B cell (primary cell): ENCODE measurements at regions not wholly inside any gene's neighbourhood (a gene's known extent, or its start where the extent isn't known, plus 50 kb on each side); places are given as distances from the start of the nearest gene placed in this dataset.

Source experiments
- ATAC-seq: fragments of 200-7000 bp; cut with Tn5 transposase; one replicate; pipeline ENCODE4 v1.10.0; 2021; ENCODE audit warnings: low read depth, mild to moderate bottlenecking, moderate number of reproducible peaks, moderate library complexity
- CTCF ChIA-PET: fragments of 350-600 bp; sonication (Branson Sonifier 250); formaldehyde crosslinking; loops from one replicate; lab custom pipeline; 2021; ENCODE audit warnings: antibody characterized with exemption, inconsistent platforms; lab: Charles Lee
- POLR2A ChIA-PET: fragments of 350-600 bp; sonication (Branson Sonifier 250); formaldehyde crosslinking; loops from one replicate; lab custom pipeline; 2021; ENCODE audit warnings: antibody characterized with exemption; lab: Charles Lee
- DNase-seq: peaks from one replicate; pipeline ENCODE4 v3.0.0; 2013
- H2AFZ ChIP-seq: 2 replicates; pipeline ENCODE4 v1.6.1; 2012; ENCODE audit warnings: mild to moderate bottlenecking, low read depth, low read length; ENCODE audit not compliant: insufficient read depth, poor library complexity, severe bottlenecking
- H3K27ac ChIP-seq, 2 donors: 1 replicate in 1 of 2; 2 replicates in 1 of 2; pipeline ENCODE4 v1.5.1; 2012 to 2013; ENCODE audit warnings: low read length in 2 of 2, mild to moderate bottlenecking in 2 of 2, moderate library complexity in 1 of 2
- H3K27me3 ChIP-seq, 4 experiments: fragments of 200-600 bp in 1 of 4; sonication (generic) in 1 of 4; replicated peaks in 1 of 4; 1 replicate in 2 of 4; 2 replicates in 2 of 4; pipeline versions ENCODE4 v1.6.1 to v1.7.0; 2013 to 2016; ENCODE audit warnings: low read length in 3 of 4, mild to moderate bottlenecking in 2 of 4, mixed read lengths in 1 of 4, moderate library complexity in 1 of 4; ENCODE audit not compliant: insufficient read depth in 4 of 4, control insufficient read depth in 3 of 4; ENCODE audit errors: control extremely low read depth in 1 of 4
- H3K36me3 ChIP-seq, 2 experiments: replicated peaks in 1 of 2; 1 replicate in 1 of 2; 2 replicates in 1 of 2; pipeline versions ENCODE4 v1.6.1 to v1.7.1; 2013; ENCODE audit warnings: low read length in 1 of 2; ENCODE audit not compliant: insufficient read depth in 2 of 2, control insufficient read depth in 1 of 2; ENCODE audit errors: control extremely low read depth in 1 of 2, extremely low read depth in 1 of 2
- H3K4me1 ChIP-seq, 2 donors: fragments of 200-600 bp in 1 of 2; sonication (generic) in 1 of 2; 1 replicate in 1 of 2; 2 replicates in 1 of 2; pipeline versions ENCODE4 v1.5.1 to v1.6.1; 2013 to 2017; ENCODE audit warnings: low read length in 2 of 2; ENCODE audit not compliant: control insufficient read depth in 2 of 2, insufficient read depth in 2 of 2
- H3K4me2 ChIP-seq: replicated peaks from 2 replicates; pipeline ENCODE3; 2012; ENCODE audit warnings: mild to moderate bottlenecking, low read depth, low read length; ENCODE audit not compliant: poor library complexity, severe bottlenecking
- H3K4me3 ChIP-seq, 5 experiments: fragments of 200-600 bp in 1 of 5; sonication (generic) in 1 of 5; 1 replicate in 3 of 5; 2 replicates in 2 of 5; pipeline versions ENCODE4 v1.5.1 to v1.7.0; 2011 to 2016; ENCODE audit warnings: low read length in 4 of 5, mild to moderate bottlenecking in 4 of 5, low read depth in 2 of 5, control low read depth in 1 of 5, moderate library complexity in 1 of 5; ENCODE audit not compliant: insufficient read depth in 1 of 5; ENCODE audit errors: control extremely low read depth in 1 of 5, extremely low read depth in 1 of 5
- H3K79me2 ChIP-seq: fragments of 200-600 bp; sonication (generic); one replicate; pipeline ENCODE4 v1.6.0; 2016; ENCODE audit warnings: low read length; ENCODE audit not compliant: control insufficient read depth, insufficient read depth
- H3K9ac ChIP-seq: fragments of 200-600 bp; sonication (generic); 2 replicates; pipeline ENCODE4 v1.6.1; 2017; ENCODE audit warnings: mild to moderate bottlenecking, low read length, moderate library complexity
- H3K9me3 ChIP-seq, 3 donors: one replicate each; pipeline versions ENCODE4 v1.6.1 to v1.7.1; 2013; ENCODE audit warnings: low read length in 2 of 3; ENCODE audit not compliant: control insufficient read depth in 2 of 3, insufficient read depth in 1 of 3; ENCODE audit errors: control extremely low read depth in 1 of 3
- H4K20me1 ChIP-seq: 2 replicates; pipeline ENCODE4 v1.6.0; 2012; ENCODE audit warnings: mild to moderate bottlenecking, low read length; ENCODE audit not compliant: insufficient read depth, control insufficient read depth, poor library complexity, severe bottlenecking
- H3K27ac Mint-ChIP-seq: one replicate; pipeline ENCODE4 v1.8.0; 2021; ENCODE audit warnings: mixed read lengths
- H3K27me3 Mint-ChIP-seq: one replicate; pipeline ENCODE4 v1.8.0; 2021; ENCODE audit warnings: mixed read lengths
- H3K4me1 Mint-ChIP-seq: one replicate; pipeline ENCODE4 v1.8.0; 2021; ENCODE audit warnings: mixed read lengths
- H3K4me3 Mint-ChIP-seq: one replicate; pipeline ENCODE4 v1.8.0; 2021; ENCODE audit warnings: mixed read lengths
- H3K9me3 Mint-ChIP-seq: one replicate; pipeline ENCODE4 v1.8.0; 2022; ENCODE audit warnings: mixed read lengths; ENCODE audit not compliant: insufficient read depth
- CTCF ChIP-seq: fragments of 200-600 bp; IDR thresholded peaks from one replicate; pipeline ENCODE4 v1.8.0; 2022; ENCODE audit warnings: antibody characterized with exemption, mild to moderate bottlenecking
- EZH2 ChIP-seq: IDR thresholded peaks from 2 replicates; pipeline ENCODE4 v1.6.1; 2012; ENCODE audit warnings: borderline replicate concordance, low read depth, mild to moderate bottlenecking, moderate library complexity, low read length; ENCODE audit not compliant: insufficient read depth, poor library complexity, severe bottlenecking
- whole genome bisulfite sequencing: methylation state at CpG from one replicate; pipeline ENCODE4 v1.1.5; 2013; ENCODE audit warnings: missing lambda C conversion rate; ENCODE audit not compliant: insufficient coverage; 5-methylcytosine and 5-hydroxymethylcytosine counted together
- intact Hi-C: fragments of 100-400 bp; cut with micrococcal nuclease; formaldehyde crosslinking; loops from one replicate; pipeline ENCODE4 v1.10.0; 2022

- Histone ChIP-seq H3K27ac (no peak overlapping the region), H3K9ac (no peak overlapping the region), H3K4me1 (no peaks in the 10 kb centered on the region), H3K4me2 (no peak overlapping the region), H2AFZ (no peak overlapping the region), H3K9me3 (peaks cover 0 to 63% (median 26%) of the 10 kb centered on the region in 3 donors), H4K20me1 (no peaks in the 10 kb centered on the region), H3K79me2 (no peaks in the 10 kb centered on the region), H3K27me3 (peaks cover 0 to 30% (median 0%) of the 10 kb centered on the region in 4 experiments), H3K36me3 (no peaks in the 10 kb centered on the region), H3K4me3 (no peak overlapping the region)
- H3K4me1 Mint-ChIP-seq: no peaks in the 10 kb centered on the region
- ChIA-PET CTCF (no interaction called here), POLR2A (no interaction called here)
- intact Hi-C loops: no loop called here
- H3K27me3 Mint-ChIP-seq: peaks cover 30% of the 10 kb centered on the region
- H3K9me3 Mint-ChIP-seq: peaks cover 13% of the 10 kb centered on the region
- no peak for DNase-seq
- WGBS: 95% methylated on average over 4 of the region's 4 CpGs
- ATAC-seq: no peak
- TF ChIP-seq EZH2: no peak
- no peak for TF ChIP-seq CTCF
- H3K4me3 Mint-ChIP-seq: no peak overlapping the region
- no peak overlapping the region for H3K27ac Mint-ChIP-seq
These were observed 82.8 kb downstream of the TNFAIP2 start for GRCh38 chr14:103206023-103206481.

- no peak overlapping the region for H3K4me3 Mint-ChIP-seq
- H3K27me3 ChIP-seq: peaks cover 0 to 26% (median 0%) of the 10 kb centered on the region in 4 experiments
- H3K9me3 Mint-ChIP-seq: peaks cover 13% of the 10 kb centered on the region
These were observed 83.7 kb downstream of the TNFAIP2 start for GRCh38 chr14:103206836-103207387.

More at GRCh38 chr14:103206836-103207387, 83.7 kb downstream of the TNFAIP2 start:
- Histone ChIP-seq H2AFZ (no peak overlapping the region), H3K4me3 (no peak overlapping the region), H3K4me1 (no peaks in the 10 kb centered on the region), H4K20me1 (no peaks in the 10 kb centered on the region), H3K9ac (no peak overlapping the region), H3K4me2 (no peak overlapping the region), H3K79me2 (no peaks in the 10 kb centered on the region), H3K27ac (no peak overlapping the region), H3K9me3 (peaks cover 0 to 57% (median 26%) of the 10 kb centered on the region in 3 donors), H3K36me3 (no peaks in the 10 kb centered on the region)
- POLR2A ChIA-PET: no interaction called here
- TF ChIP-seq EZH2 (no peak), CTCF (no peak)
- CTCF ChIA-PET: no interaction called here
- no peak overlapping the region for H3K27ac Mint-ChIP-seq
- H3K4me1 Mint-ChIP-seq: no peaks in the 10 kb centered on the region
- WGBS: 30% methylated on average over 21 of the region's 27 CpGs
- no peak for DNase-seq
- peaks cover 26% of the 10 kb centered on the region for H3K27me3 Mint-ChIP-seq
- no peak for ATAC-seq
- intact Hi-C loops: no loop called here
